ENCODE measurements at regions not wholly inside any gene's neighbourhood (a gene's known extent, or its start where the extent isn't known, plus 50 kb on each side); places are given as distances from the start of the nearest gene placed in this dataset.

DNA sequence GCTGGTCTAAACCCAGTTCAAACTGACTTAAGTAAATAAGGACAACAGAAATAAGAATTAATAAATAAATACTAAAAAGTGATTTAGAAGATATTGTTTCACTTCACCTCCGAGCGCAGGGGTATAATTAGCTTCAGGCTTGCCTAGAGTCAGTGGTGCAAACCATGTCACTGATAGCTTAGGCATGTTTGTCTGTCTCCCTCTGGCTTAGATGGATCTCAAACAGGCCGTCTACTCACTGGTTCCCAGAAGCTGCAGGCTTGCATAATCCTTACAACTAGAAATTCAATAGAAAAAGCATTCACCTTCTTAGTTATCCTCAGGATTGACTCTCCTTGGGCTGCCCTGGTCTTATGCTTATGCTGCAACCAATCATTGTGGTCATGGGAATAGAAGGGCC, 629.8 kb upstream of the WWC1 start:
- TF ChIP-seq, protein P1, sequence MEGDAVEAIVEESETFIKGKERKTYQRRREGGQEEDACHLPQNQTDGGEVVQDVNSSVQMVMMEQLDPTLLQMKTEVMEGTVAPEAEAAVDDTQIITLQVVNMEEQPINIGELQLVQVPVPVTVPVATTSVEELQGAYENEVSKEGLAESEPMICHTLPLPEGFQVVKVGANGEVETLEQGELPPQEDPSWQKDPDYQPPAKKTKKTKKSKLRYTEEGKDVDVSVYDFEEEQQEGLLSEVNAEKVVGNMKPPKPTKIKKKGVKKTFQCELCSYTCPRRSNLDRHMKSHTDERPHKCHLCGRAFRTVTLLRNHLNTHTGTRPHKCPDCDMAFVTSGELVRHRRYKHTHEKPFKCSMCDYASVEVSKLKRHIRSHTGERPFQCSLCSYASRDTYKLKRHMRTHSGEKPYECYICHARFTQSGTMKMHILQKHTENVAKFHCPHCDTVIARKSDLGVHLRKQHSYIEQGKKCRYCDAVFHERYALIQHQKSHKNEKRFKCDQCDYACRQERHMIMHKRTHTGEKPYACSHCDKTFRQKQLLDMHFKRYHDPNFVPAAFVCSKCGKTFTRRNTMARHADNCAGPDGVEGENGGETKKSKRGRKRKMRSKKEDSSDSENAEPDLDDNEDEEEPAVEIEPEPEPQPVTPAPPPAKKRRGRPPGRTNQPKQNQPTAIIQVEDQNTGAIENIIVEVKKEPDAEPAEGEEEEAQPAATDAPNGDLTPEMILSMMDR (IDR thresholded peaks at IDR 0.05), result no peak
- no peak for TF ChIP-seq ZFX (IDR thresholded peaks at IDR 0.05; ENCODE audit: borderline replicate concordance)
